ENCODE measurements at regions not wholly inside any gene's neighbourhood (a gene's known extent, or its start where the extent isn't known, plus 50 kb on each side); places are given as distances from the start of the nearest gene placed in this dataset.

GRCh38 chr3:163491714-163492113 is 1586.6 kb downstream of the SI start:
- Histone ChIP-seq H3K9me3 (ENCODE audit: control insufficient read depth, insufficient read depth, low read depth, low read length) (no peaks in the 10 kb centered on the region), H2AFZ (ENCODE audit: low read length) (no peak overlapping the region), H3K4me2 (ENCODE audit: extremely low read depth, insufficient read depth, low read length) (no peak overlapping the region), H3K9ac (ENCODE audit: insufficient read depth, low read length) (no peak overlapping the region), H3K36me3 (ENCODE audit: control insufficient read depth, insufficient read depth, low read length) (no peaks in the 10 kb centered on the region), H3K27me3 (ENCODE audit: control insufficient read depth, insufficient read depth, low read length) (no peaks in the 10 kb centered on the region), H3K79me2 (ENCODE audit: control insufficient read depth, insufficient read depth, low read length) (no peaks in the 10 kb centered on the region), H4K20me1 (ENCODE audit: control insufficient read depth, extremely low read depth, insufficient read depth, low read length) (no peaks in the 10 kb centered on the region), H3K4me1 (ENCODE audit: control insufficient read depth, extremely low read depth, insufficient read depth, low read length) (no peaks in the 10 kb centered on the region), H3K27ac (ENCODE audit: insufficient read depth, low read length) (no peak overlapping the region), H3K4me3 (replicated peaks in 1 of 4; ENCODE audit: control extremely low read depth in 1 of 4, insufficient read depth in 1 of 4, low read depth in 3 of 4, low read length in 4 of 4) (no peak overlapping the region)
- TF ChIP-seq CTCF (conservative IDR thresholded peaks at IDR 0.05 in 1 of 2, IDR thresholded peaks at IDR 0.05 in 1 of 2; ENCODE audit: low read depth in 1 of 2, low read length in 2 of 2) (no peak), EZH2 (IDR thresholded peaks at IDR 0.05; ENCODE audit: low read length, missing control alignments) (no peak)
- DNase-seq (ENCODE audit: low read depth in 2 of 2), result no peak

- Histone ChIP-seq H3K79me2 (ENCODE audit: control insufficient read depth, insufficient read depth, low read length) (no peaks in the 10 kb centered on the region), H3K9ac (ENCODE audit: insufficient read depth, low read length) (no peak overlapping the region), H3K4me1 (ENCODE audit: control insufficient read depth, extremely low read depth, insufficient read depth, low read length) (no peaks in the 10 kb centered on the region), H3K27ac (ENCODE audit: insufficient read depth, low read length) (no peak overlapping the region), H4K20me1 (ENCODE audit: control insufficient read depth, extremely low read depth, insufficient read depth, low read length) (no peaks in the 10 kb centered on the region), H3K27me3 (ENCODE audit: control insufficient read depth, insufficient read depth, low read length) (no peaks in the 10 kb centered on the region), H3K36me3 (ENCODE audit: control insufficient read depth, insufficient read depth, low read length) (no peaks in the 10 kb centered on the region), H3K9me3 (ENCODE audit: control insufficient read depth, insufficient read depth, low read depth, low read length) (no peaks in the 10 kb centered on the region), H3K4me3 (replicated peaks in 1 of 4; ENCODE audit: control extremely low read depth in 1 of 4, insufficient read depth in 1 of 4, low read depth in 3 of 4, low read length in 4 of 4) (no peak overlapping the region), H2AFZ (ENCODE audit: low read length) (no peak overlapping the region), H3K4me2 (ENCODE audit: extremely low read depth, insufficient read depth, low read length) (no peak overlapping the region)
- peak; percentile 2 to 25 for DNase-seq (ENCODE audit: low read depth in 2 of 2)
- TF ChIP-seq CTCF (conservative IDR thresholded peaks at IDR 0.05 in 1 of 2, IDR thresholded peaks at IDR 0.05 in 1 of 2; ENCODE audit: low read depth in 1 of 2, low read length in 2 of 2) (peak; percentile 6 to 49), EZH2 (IDR thresholded peaks at IDR 0.05; ENCODE audit: low read length, missing control alignments) (no peak)
Measured at GRCh38 chr3:163490119-163490518, 1588.2 kb downstream of the SI start.

GRCh38 chr3:163482695-163483094 is 1595.6 kb downstream of the SI start:
- Histone ChIP-seq H3K79me2 (ENCODE audit: control insufficient read depth, insufficient read depth, low read length) (no peaks in the 10 kb centered on the region), H3K27ac (ENCODE audit: insufficient read depth, low read length) (no peak overlapping the region), H3K9ac (ENCODE audit: insufficient read depth, low read length) (no peak overlapping the region), H3K4me2 (ENCODE audit: extremely low read depth, insufficient read depth, low read length) (no peak overlapping the region), H3K27me3 (ENCODE audit: control insufficient read depth, insufficient read depth, low read length) (no peaks in the 10 kb centered on the region), H3K4me3 (replicated peaks in 1 of 4; ENCODE audit: control extremely low read depth in 1 of 4, insufficient read depth in 1 of 4, low read depth in 3 of 4, low read length in 4 of 4) (no peak overlapping the region), H3K9me3 (ENCODE audit: control insufficient read depth, insufficient read depth, low read depth, low read length) (no peaks in the 10 kb centered on the region), H4K20me1 (ENCODE audit: control insufficient read depth, extremely low read depth, insufficient read depth, low read length) (no peaks in the 10 kb centered on the region), H2AFZ (ENCODE audit: low read length) (no peak overlapping the region), H3K36me3 (ENCODE audit: control insufficient read depth, insufficient read depth, low read length) (no peaks in the 10 kb centered on the region), H3K4me1 (ENCODE audit: control insufficient read depth, extremely low read depth, insufficient read depth, low read length) (no peaks in the 10 kb centered on the region)
- TF ChIP-seq CTCF (conservative IDR thresholded peaks at IDR 0.05 in 1 of 2, IDR thresholded peaks at IDR 0.05 in 1 of 2; ENCODE audit: low read depth in 1 of 2, low read length in 2 of 2), result no peak
- no peak for TF ChIP-seq EZH2 (IDR thresholded peaks at IDR 0.05; ENCODE audit: low read length, missing control alignments)
- no peak for DNase-seq (ENCODE audit: low read depth in 2 of 2)
